Mesenchymal stem cell (in vitro differentiated cells and primary cell): ENCODE measurements at regions not wholly inside any gene's neighbourhood (a gene's known extent, or its start where the extent isn't known, plus 50 kb on each side); places are given as distances from the start of the nearest gene placed in this dataset.

Experiments
- DNase-seq: peaks from one replicate; pipeline ENCODE4 v3.0.0-alpha.2; 2013
- H2AFZ ChIP-seq: one replicate; pipeline ENCODE4 v1.6.1; 2013; ENCODE audit warnings: low read depth, mild to moderate bottlenecking, control low read depth, inconsistent platforms, low read length, moderate library complexity
- H2AK5ac ChIP-seq: 2 replicates; pipeline ENCODE4 v1.6.1; 2013; ENCODE audit warnings: low read length, moderate library complexity, mild to moderate bottlenecking, inconsistent platforms; ENCODE audit not compliant: severe bottlenecking
- H2BK120ac ChIP-seq: one replicate; pipeline ENCODE4 v1.6.1; 2013; ENCODE audit warnings: low read depth, mild to moderate bottlenecking, inconsistent platforms, low read length, moderate library complexity
- H2BK12ac ChIP-seq, 2 experiments: one replicate each; pipeline ENCODE4 v1.6.1; 2013; ENCODE audit warnings: inconsistent platforms in 2 of 2, low read length in 2 of 2, mild to moderate bottlenecking in 2 of 2, moderate library complexity in 2 of 2, control low read depth in 1 of 2
- H2BK15ac ChIP-seq: one replicate; pipeline ENCODE4 v1.6.1; 2013; ENCODE audit warnings: mild to moderate bottlenecking, low read depth, inconsistent platforms; ENCODE audit not compliant: poor library complexity, severe bottlenecking
- H2BK5ac ChIP-seq: 2 replicates; pipeline ENCODE4 v1.6.1; 2013; ENCODE audit warnings: low read depth, mild to moderate bottlenecking, low read length, control low read depth, inconsistent platforms; ENCODE audit not compliant: poor library complexity, severe bottlenecking
- H3K14ac ChIP-seq, 2 experiments: one replicate each; pipeline ENCODE4 v1.6.1; 2013; ENCODE audit warnings: inconsistent platforms in 2 of 2, low read length in 2 of 2, control low read depth in 1 of 2, mild to moderate bottlenecking in 1 of 2, moderate library complexity in 1 of 2
- H3K18ac ChIP-seq, 2 experiments: one replicate each; pipeline ENCODE4 v1.6.1; 2013; ENCODE audit warnings: inconsistent platforms in 2 of 2, low read length in 2 of 2, control low read depth in 1 of 2, low read depth in 1 of 2, mild to moderate bottlenecking in 1 of 2
- H3K23ac ChIP-seq, 2 experiments: one replicate each; pipeline ENCODE4 v1.6.1; 2013; ENCODE audit warnings: inconsistent platforms in 2 of 2, low read length in 2 of 2, mild to moderate bottlenecking in 2 of 2, moderate library complexity in 2 of 2, control low read depth in 1 of 2
- H3K27ac ChIP-seq: 2 replicates; pipeline ENCODE4 v1.5.1; 2013; ENCODE audit warnings: mild to moderate bottlenecking, moderate library complexity, low read length, control low read depth, inconsistent platforms; ENCODE audit not compliant: poor library complexity, severe bottlenecking
- H3K27me3 ChIP-seq, 2 experiments: 2 replicates each; pipeline versions ENCODE4 v1.6.1 to v1.7.0; 2013; ENCODE audit warnings: low read length in 2 of 2, mild to moderate bottlenecking in 2 of 2, moderate library complexity in 2 of 2, control low read depth in 1 of 2, inconsistent platforms in 1 of 2; ENCODE audit not compliant: control insufficient read depth in 1 of 2, insufficient read depth in 1 of 2
- H3K36me3 ChIP-seq, 2 experiments: 2 replicates each; pipeline versions ENCODE4 v1.6.1 to v1.7.0; 2013; ENCODE audit warnings: low read length in 2 of 2, control low read depth in 1 of 2, inconsistent platforms in 1 of 2, low read depth in 1 of 2, mild to moderate bottlenecking in 1 of 2; ENCODE audit not compliant: insufficient read depth in 2 of 2, control insufficient read depth in 1 of 2
- H3K4ac ChIP-seq, 2 experiments: one replicate each; pipeline ENCODE4 v1.6.1; 2013; ENCODE audit warnings: inconsistent platforms in 2 of 2, low read length in 2 of 2, mild to moderate bottlenecking in 2 of 2, moderate library complexity in 2 of 2, control low read depth in 1 of 2, low read depth in 1 of 2
- H3K4me1 ChIP-seq: 2 replicates; pipeline ENCODE4 v1.6.1; 2013; ENCODE audit warnings: low read depth, low read length, control low read depth; ENCODE audit not compliant: control insufficient read depth, insufficient read depth
- H3K4me2 ChIP-seq: 2 replicates; pipeline ENCODE4 v1.6.1; 2013; ENCODE audit warnings: low read length, mild to moderate bottlenecking, inconsistent platforms; ENCODE audit not compliant: poor library complexity, severe bottlenecking
- H3K4me3 ChIP-seq, 2 experiments: 2 replicates each; pipeline versions ENCODE4 v1.5.1 to v1.7.0; 2013; ENCODE audit warnings: low read length in 2 of 2, mild to moderate bottlenecking in 2 of 2, control low read depth in 1 of 2, low read depth in 1 of 2; ENCODE audit not compliant: insufficient read depth in 1 of 2
- H3K79me1 ChIP-seq: replicated peaks from 2 replicates; pipeline ENCODE4 v1.6.1; 2013; ENCODE audit warnings: mild to moderate bottlenecking, control low read depth, low read length, inconsistent platforms; ENCODE audit not compliant: poor library complexity, severe bottlenecking
- H3K9ac ChIP-seq: 2 replicates; pipeline ENCODE4 v1.7.0; 2013; ENCODE audit warnings: mild to moderate bottlenecking, low read length, moderate library complexity
- H3K9me3 ChIP-seq: 2 replicates; pipeline ENCODE4 v1.7.0; 2013; ENCODE audit warnings: mild to moderate bottlenecking, low read length; ENCODE audit not compliant: control insufficient read depth
- H4K8ac ChIP-seq: one replicate; pipeline ENCODE4 v1.6.1; 2013; ENCODE audit warnings: inconsistent platforms, mild to moderate bottlenecking, low read length, moderate library complexity
- H4K91ac ChIP-seq: one replicate; pipeline ENCODE4 v1.6.1; 2013; ENCODE audit warnings: mild to moderate bottlenecking, low read length, inconsistent platforms
- WGBS: methylation state at CpG from one replicate; pipeline ENCODE4 v1.1.7; 2013; ENCODE audit warnings: mixed read lengths; 5-methylcytosine and 5-hydroxymethylcytosine counted together

DNA sequence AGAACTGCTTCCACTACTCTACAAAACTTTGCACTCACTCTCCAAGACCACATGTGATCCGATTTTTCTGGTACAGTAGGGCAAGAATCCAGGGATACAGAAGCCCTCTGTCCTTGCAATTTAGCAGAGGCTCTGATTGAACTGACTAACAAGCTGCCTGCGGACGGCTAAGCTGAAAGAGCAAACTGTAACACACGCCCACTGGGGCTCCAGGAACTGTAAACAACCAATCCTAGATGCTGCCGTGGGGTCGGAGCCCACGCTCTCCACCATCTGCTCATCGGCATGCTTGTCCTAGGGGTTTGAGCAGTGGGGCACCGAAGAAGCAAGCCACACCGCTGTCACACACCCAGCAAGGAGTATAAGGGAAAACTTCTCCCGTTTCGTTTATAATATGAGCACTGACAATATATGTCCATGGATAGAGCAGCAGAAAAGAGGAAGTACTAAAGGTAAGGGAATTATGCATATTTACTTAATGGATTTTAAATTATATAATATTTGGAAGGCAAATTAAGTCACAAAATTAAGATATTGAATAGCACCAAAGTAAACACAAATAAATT lies 634.4 kb upstream of the POT1 start:
- Histone ChIP-seq H3K27ac (no peak overlapping the region), H2BK15ac (no peak overlapping the region), H3K36me3 (no peaks in the 10 kb centered on the region), H4K91ac (no peak overlapping the region), H3K4me1 (no peaks in the 10 kb centered on the region), H2AK5ac (no peak overlapping the region), H3K27me3 (no peaks in the 10 kb centered on the region), H2BK120ac (no peak overlapping the region), H2BK5ac (no peak overlapping the region), H3K9me3 (no peaks in the 10 kb centered on the region), H2BK12ac (no peak overlapping the region), H3K9ac (no peak overlapping the region), H3K18ac (no peak overlapping the region), H3K23ac (no peak overlapping the region), H3K14ac (no peak overlapping the region), H3K4me2 (no peak overlapping the region), H4K8ac (no peak overlapping the region), H3K79me1 (no peaks in the 10 kb centered on the region), H3K4ac (no peak overlapping the region), H3K4me3 (no peak overlapping the region), H2AFZ (peak overlapping the region; percentile 46)
- 82% methylated on average over 11 of the region's 12 CpGs for WGBS
- DNase-seq = no peak

DNA sequence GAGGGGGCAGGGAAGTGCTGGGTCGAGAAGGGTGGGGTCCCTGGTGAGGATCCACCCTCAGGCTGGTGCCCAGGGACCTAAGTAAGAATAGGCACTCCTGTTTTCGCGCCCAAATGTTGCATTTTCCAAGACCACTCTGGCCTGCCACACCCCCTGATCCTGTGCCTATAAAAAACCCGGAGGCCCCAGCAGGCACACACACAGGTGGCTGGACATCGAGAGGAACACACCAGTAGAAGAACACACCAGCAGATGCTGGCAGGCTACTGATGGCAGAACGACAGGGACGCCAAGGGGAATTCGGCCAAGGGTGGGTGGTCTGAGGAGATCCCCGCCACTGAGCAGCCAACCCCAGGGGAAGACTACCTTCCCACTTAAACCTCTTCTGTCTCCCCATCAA lies 633.9 kb upstream of the POT1 start:
- no peak overlapping the region for H3K23ac ChIP-seq
- WGBS = 90% methylated on average over 9 of the region's 9 CpGs
- no peak overlapping the region for H3K14ac ChIP-seq
- H2BK120ac ChIP-seq = no peak overlapping the region
- no peak for DNase-seq
- no peak overlapping the region for H2BK5ac ChIP-seq
- no peaks in the 10 kb centered on the region for H3K4me1 ChIP-seq
- H2AFZ ChIP-seq = peak overlapping the region; percentile 46
- no peaks in the 10 kb centered on the region for H3K36me3 ChIP-seq
- no peak overlapping the region for H2BK12ac ChIP-seq
- no peak overlapping the region for H2BK15ac ChIP-seq
- H4K8ac ChIP-seq = no peak overlapping the region
- no peaks in the 10 kb centered on the region for H3K27me3 ChIP-seq
- no peak overlapping the region for H3K4ac ChIP-seq
- no peaks in the 10 kb centered on the region for H3K9me3 ChIP-seq
- H4K91ac ChIP-seq = no peak overlapping the region
- no peak overlapping the region for H3K27ac ChIP-seq
- no peaks in the 10 kb centered on the region for H3K79me1 ChIP-seq
- no peak overlapping the region for H3K4me2 ChIP-seq
- no peak overlapping the region for H3K4me3 ChIP-seq
- peak overlapping the region in 1 of 2 experiments; percentile 57 for H3K18ac ChIP-seq
- H2AK5ac ChIP-seq = no peak overlapping the region
- no peak overlapping the region for H3K9ac ChIP-seq

- Histone ChIP-seq H3K4ac (no peak overlapping the region), H3K9ac (no peak overlapping the region), H3K4me3 (no peak overlapping the region), H3K27ac (no peak overlapping the region), H3K36me3 (no peaks in the 10 kb centered on the region), H2BK12ac (no peak overlapping the region), H3K18ac (no peak overlapping the region), H4K91ac (no peak overlapping the region), H2BK120ac (no peak overlapping the region), H3K79me1 (no peaks in the 10 kb centered on the region), H3K9me3 (no peaks in the 10 kb centered on the region), H4K8ac (no peak overlapping the region), H3K4me1 (no peaks in the 10 kb centered on the region), H3K14ac (no peak overlapping the region), H3K27me3 (no peaks in the 10 kb centered on the region), H2AK5ac (no peak overlapping the region), H2BK15ac (no peak overlapping the region), H2BK5ac (no peak overlapping the region), H2AFZ (no peak overlapping the region), H3K4me2 (no peak overlapping the region), H3K23ac (no peak overlapping the region)
- no peak for DNase-seq
- 60% methylated on average over 2 of the region's 3 CpGs for WGBS
These were observed 631.4 kb upstream of the POT1 start for GRCh38 chr7:125561006-125561405.

DNA sequence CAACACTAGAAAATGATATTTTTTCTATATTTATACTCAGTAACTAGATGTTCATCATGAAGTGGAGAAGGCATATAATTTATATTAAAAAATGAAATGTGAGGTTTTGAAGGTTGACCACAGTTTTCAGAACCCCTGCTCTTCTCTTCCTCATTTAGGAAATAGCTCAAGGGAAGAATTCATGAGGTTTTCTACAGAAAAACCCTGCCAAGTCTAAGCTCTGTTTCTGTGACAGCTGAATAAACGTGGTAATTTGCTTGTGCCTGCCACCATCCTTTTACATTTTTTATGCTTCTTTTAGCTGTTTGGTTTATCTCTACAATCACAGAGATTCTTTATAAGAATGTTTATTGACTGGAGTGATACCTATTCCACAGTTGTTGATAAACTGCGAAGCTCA lies 630.3 kb upstream of the POT1 start:
- H4K8ac ChIP-seq = no peak overlapping the region
- H3K27me3 ChIP-seq = no peaks in the 10 kb centered on the region
- DNase-seq = no peak
- H3K9ac ChIP-seq = no peak overlapping the region
- H2AFZ ChIP-seq = no peak overlapping the region
- no peaks in the 10 kb centered on the region for H3K36me3 ChIP-seq
- no peak overlapping the region for H2BK12ac ChIP-seq
- H3K18ac ChIP-seq = no peak overlapping the region
- WGBS = 88% methylated on average over 2 of the region's 2 CpGs
- H3K4me1 ChIP-seq = no peaks in the 10 kb centered on the region
- H2BK120ac ChIP-seq = no peak overlapping the region
- H3K4me2 ChIP-seq = no peak overlapping the region
- H3K4ac ChIP-seq = no peak overlapping the region
- H3K14ac ChIP-seq = no peak overlapping the region
- H2BK5ac ChIP-seq = no peak overlapping the region
- H2AK5ac ChIP-seq = no peak overlapping the region
- no peak overlapping the region for H3K23ac ChIP-seq
- no peak overlapping the region for H3K4me3 ChIP-seq
- no peak overlapping the region for H3K27ac ChIP-seq
- H3K9me3 ChIP-seq = no peaks in the 10 kb centered on the region
- no peak overlapping the region for H2BK15ac ChIP-seq
- H3K79me1 ChIP-seq = no peaks in the 10 kb centered on the region
- H4K91ac ChIP-seq = no peak overlapping the region
